Activated CD8-positive, alpha-beta memory T cell treated with anti-CD3 and anti-CD28 coated beads, Interleukin-2, amount 50 U/mL, for 24 hours (primary cell): ENCODE measurements at regions not wholly inside any gene's neighbourhood (a gene's known extent, or its start where the extent isn't known, plus 50 kb on each side); places are given as distances from the start of the nearest gene placed in this dataset.
"Not testable (repeated sequence)": the region's sequence is repeated elsewhere in the genome, so short reads cannot be mapped to it uniquely, and the experiment has no call there.

Source experiments
- DNase-seq: peaks from one replicate; pipeline ENCODE4 v3.0.0-alpha.2; 2020; ENCODE audit errors: extremely low read depth

- no peak for DNase-seq
Measured at GRCh38 chr2:16464641-16465040, 201.0 kb downstream of the CYRIA start.

GRCh38 chr2:16462958-16463357 is 202.7 kb downstream of the CYRIA start:
- DNase-seq, result no peak

- DNase-seq, result no peak
Measured at GRCh38 chr2:16461672-16462071, 204.0 kb downstream of the CYRIA start.

GRCh38 chr2:16459606-16460005 is 206.0 kb downstream of the CYRIA start:
- DNase-seq, result no peak

- no peak for DNase-seq
Measured at GRCh38 chr2:16454621-16455020, 211.0 kb downstream of the CYRIA start.

- no peak for DNase-seq
Measured at GRCh38 chr2:16452123-16452522, 213.5 kb downstream of the CYRIA start.

- DNase-seq, result no peak
Measured at GRCh38 chr2:16446706-16447105, 218.9 kb downstream of the CYRIA start.

GRCh38 chr2:16442971-16443370 is 222.7 kb downstream of the CYRIA start:
- DNase-seq, result no peak

GRCh38 chr2:16441431-16441830 is 224.2 kb downstream of the CYRIA start:
- no peak for DNase-seq

GRCh38 chr2:16440898-16441297 is 224.7 kb downstream of the CYRIA start:
- DNase-seq, result no peak

GRCh38 chr2:16438613-16439321 is 226.9 kb downstream of the CYRIA start:
- no peak for DNase-seq

GRCh38 chr2:16437189-16437588 is 228.4 kb downstream of the CYRIA start:
- DNase-seq, result no peak

- no peak for DNase-seq
Measured at GRCh38 chr2:16434393-16434792, 231.2 kb downstream of the CYRIA start.

- DNase-seq, result no peak
Measured at GRCh38 chr2:16430846-16431245, 234.8 kb downstream of the CYRIA start.

GRCh38 chr2:16429431-16430145 is 236.0 kb downstream of the CYRIA start:
- DNase-seq, result no peak

GRCh38 chr2:16429002-16429401 is 236.6 kb downstream of the CYRIA start:
- DNase-seq, result no peak

- no peak for DNase-seq
Measured at GRCh38 chr2:16425462-16426336, 239.9 kb downstream of the CYRIA start.

- no peak for DNase-seq
Measured at GRCh38 chr2:16420421-16420820, 245.2 kb downstream of the CYRIA start.

GRCh38 chr2:16417726-16418125 is 247.9 kb downstream of the CYRIA start:
- DNase-seq, result no peak

GRCh38 chr2:16416651-16417050 is 249.0 kb downstream of the CYRIA start:
- no peak for DNase-seq

- not testable (repeated sequence) for DNase-seq
Measured at GRCh38 chr2:16415861-16416260, 249.8 kb downstream of the CYRIA start.

- DNase-seq, result no peak
Measured at GRCh38 chr2:16413947-16414346, 251.7 kb downstream of the CYRIA start.
